Tongue (tissue), 1 donor: ENCODE measurements at regions not wholly inside any gene's neighbourhood (a gene's known extent, or its start where the extent isn't known, plus 50 kb on each side); places are given as distances from the start of the nearest gene placed in this dataset.
"Not testable (repeated sequence)": the region's sequence is repeated elsewhere in the genome, so short reads cannot be mapped to it uniquely, and the experiment has no call there.

Source experiments
- DNase-seq: peaks from one replicate; pipeline ENCODE4 v3.0.0-alpha.2; 2015

- not testable (repeated sequence) for DNase-seq
Observed at GRCh38 chr5:145652700-145653099, 182.4 kb downstream of the PRELID2 start.

GRCh38 chr5:145647137-145647536 is 188.0 kb downstream of the PRELID2 start:
- DNase-seq = not testable (repeated sequence)

- DNase-seq = not testable (repeated sequence)
Observed at GRCh38 chr5:145643214-145643613, 191.9 kb downstream of the PRELID2 start.

- no peak for DNase-seq
Observed at GRCh38 chr5:145637396-145637795, 197.7 kb downstream of the PRELID2 start.

- peak; percentile 22 for DNase-seq
Observed at GRCh38 chr5:145636371-145636770, 198.8 kb downstream of the PRELID2 start.

GRCh38 chr5:145633474-145633873 is 201.7 kb downstream of the PRELID2 start:
- DNase-seq = no peak

- no peak for DNase-seq
Observed at GRCh38 chr5:145632701-145633100, 202.4 kb downstream of the PRELID2 start.

GRCh38 chr5:145629047-145629446 is 206.1 kb downstream of the PRELID2 start:
- no peak for DNase-seq

GRCh38 chr5:145628525-145628924 is 206.6 kb downstream of the PRELID2 start:
- DNase-seq = no peak

- DNase-seq = no peak
Observed at GRCh38 chr5:145619806-145620310, 215.3 kb downstream of the PRELID2 start.

- DNase-seq = not testable (repeated sequence)
Observed at GRCh38 chr5:145616739-145617138, 218.4 kb downstream of the PRELID2 start.

- no peak for DNase-seq
Observed at GRCh38 chr5:145598983-145599382, 236.2 kb downstream of the PRELID2 start.

- no peak for DNase-seq
Observed at GRCh38 chr5:145598184-145598583, 237.0 kb downstream of the PRELID2 start.

- no peak for DNase-seq
Observed at GRCh38 chr5:145591578-145591977, 243.6 kb downstream of the PRELID2 start.

- no peak for DNase-seq
Observed at GRCh38 chr5:145589063-145589462, 246.1 kb downstream of the PRELID2 start.

- no peak for DNase-seq
Observed at GRCh38 chr5:145588558-145588957, 246.6 kb downstream of the PRELID2 start.

GRCh38 chr5:145588113-145588512 is 247.0 kb downstream of the PRELID2 start:
- no peak for DNase-seq

GRCh38 chr5:145587710-145588109 is 247.4 kb downstream of the PRELID2 start:
- DNase-seq = no peak

- DNase-seq = no peak
Observed at GRCh38 chr5:145587308-145587672, 247.9 kb downstream of the PRELID2 start.

GRCh38 chr5:145586661-145587307 is 248.4 kb downstream of the PRELID2 start:
- DNase-seq = no peak

GRCh38 chr5:145585443-145586148 is 249.5 kb downstream of the PRELID2 start:
- no peak for DNase-seq

- DNase-seq = no peak
Observed at GRCh38 chr5:145579301-145579700, 255.8 kb downstream of the PRELID2 start.

- DNase-seq = no peak
Observed at GRCh38 chr5:145574889-145575573, 260.1 kb downstream of the PRELID2 start.
